ENCODE measurements at regions not wholly inside any gene's neighbourhood (a gene's known extent, or its start where the extent isn't known, plus 50 kb on each side); places are given as distances from the start of the nearest gene placed in this dataset.

- TF ChIP-seq CTCF (IDR thresholded peaks at IDR 0.05): no peak
- no peak for TF ChIP-seq POLR2A (IDR thresholded peaks at IDR 0.05)
Observed at GRCh38 chr2:201959626-201960025, 74.0 kb upstream of the FZD7 start.

Measured in tibial nerve (tissue), 3 donors.